ENCODE measurements at regions not wholly inside any gene's neighbourhood (a gene's known extent, or its start where the extent isn't known, plus 50 kb on each side); places are given as distances from the start of the nearest gene placed in this dataset.
"Not testable (repeated sequence)": the region's sequence is repeated elsewhere in the genome, so short reads cannot be mapped to it uniquely, and the experiment has no call there.

DNA sequence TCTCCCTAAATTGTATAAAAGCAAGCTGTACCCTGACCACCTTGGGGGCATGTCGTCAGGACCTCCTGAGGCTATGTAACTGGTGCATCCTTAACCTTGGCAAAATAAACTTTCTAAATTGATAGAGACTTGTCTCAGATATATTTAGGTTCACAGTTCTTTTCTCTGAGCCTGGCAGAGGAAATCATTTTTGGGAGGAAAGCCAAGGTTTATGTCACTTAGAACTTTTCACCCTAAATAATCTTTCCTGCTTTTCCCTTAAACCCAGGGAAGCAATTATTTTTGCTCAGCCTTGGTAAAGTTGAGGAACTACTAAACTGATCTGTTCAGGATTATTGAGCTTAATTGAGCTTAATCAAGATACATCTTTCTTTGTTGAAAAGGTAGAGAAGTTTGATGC lies 608.9 kb downstream of the PDCD6IP start:
- TF ChIP-seq POLR2A (IDR thresholded peaks at IDR 0.05; ENCODE audit: low read length) (no peak), GATA1 (IDR thresholded peaks at IDR 0.05; ENCODE audit: low read depth, low read length) (no peak)
- DNase-seq = no peak

GRCh38 chr3:34408088-34408487 lies 609.7 kb downstream of the PDCD6IP start:
- DNase-seq = no peak
- TF ChIP-seq GATA1 (IDR thresholded peaks at IDR 0.05; ENCODE audit: low read depth, low read length) (no peak), POLR2A (IDR thresholded peaks at IDR 0.05; ENCODE audit: low read length) (no peak)

DNA sequence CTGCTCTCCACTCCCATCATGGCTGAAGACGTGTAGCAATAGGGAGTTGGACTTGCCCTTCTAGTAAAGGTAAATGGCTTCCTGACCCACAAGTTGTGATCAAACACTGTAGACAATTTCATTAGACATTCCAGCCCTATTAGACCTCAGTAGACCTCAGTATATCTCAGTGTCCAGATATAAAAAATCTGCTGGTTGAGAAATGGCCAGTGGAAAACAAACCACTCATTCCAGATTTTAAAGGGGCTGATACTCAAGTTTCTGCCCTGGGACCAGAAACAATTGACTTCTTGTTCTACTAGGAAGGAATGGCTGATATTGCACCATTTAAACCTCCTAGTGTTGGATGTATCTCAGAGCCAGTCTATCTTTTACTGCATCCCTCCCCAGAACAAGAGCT lies 613.2 kb downstream of the PDCD6IP start:
- no peak for DNase-seq
- no peak for TF ChIP-seq GATA1 (IDR thresholded peaks at IDR 0.05; ENCODE audit: low read depth, low read length)
- no peak for TF ChIP-seq POLR2A (IDR thresholded peaks at IDR 0.05; ENCODE audit: low read length)

- TF ChIP-seq POLR2A (IDR thresholded peaks at IDR 0.05; ENCODE audit: low read length) = no peak
- no peak for TF ChIP-seq GATA1 (IDR thresholded peaks at IDR 0.05; ENCODE audit: low read depth, low read length)
- DNase-seq = no peak
Observed at GRCh38 chr3:34419801-34420200, 621.4 kb downstream of the PDCD6IP start.

DNA sequence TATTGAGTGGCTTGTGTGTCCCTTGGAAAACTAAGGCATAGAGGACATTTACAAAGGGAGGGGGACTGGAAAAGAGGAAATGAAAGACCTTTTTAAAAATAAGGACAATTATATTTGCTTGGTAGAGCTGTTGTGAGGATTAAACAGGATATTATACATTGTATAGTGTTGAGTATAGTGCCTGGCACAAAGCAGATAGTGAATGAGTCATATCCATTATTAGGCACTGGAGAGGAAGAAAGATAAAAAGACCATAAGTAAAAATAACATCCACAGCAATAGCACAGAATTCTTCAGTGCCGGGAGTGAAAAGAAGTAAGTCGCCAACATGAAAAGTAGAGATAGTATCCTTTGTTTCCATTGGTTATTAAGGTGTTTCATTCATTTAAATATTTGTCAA lies 623.3 kb downstream of the PDCD6IP start:
- TF ChIP-seq GATA1 (IDR thresholded peaks at IDR 0.05; ENCODE audit: low read depth, low read length) (no peak), POLR2A (IDR thresholded peaks at IDR 0.05; ENCODE audit: low read length) (no peak)
- DNase-seq = no peak

DNA sequence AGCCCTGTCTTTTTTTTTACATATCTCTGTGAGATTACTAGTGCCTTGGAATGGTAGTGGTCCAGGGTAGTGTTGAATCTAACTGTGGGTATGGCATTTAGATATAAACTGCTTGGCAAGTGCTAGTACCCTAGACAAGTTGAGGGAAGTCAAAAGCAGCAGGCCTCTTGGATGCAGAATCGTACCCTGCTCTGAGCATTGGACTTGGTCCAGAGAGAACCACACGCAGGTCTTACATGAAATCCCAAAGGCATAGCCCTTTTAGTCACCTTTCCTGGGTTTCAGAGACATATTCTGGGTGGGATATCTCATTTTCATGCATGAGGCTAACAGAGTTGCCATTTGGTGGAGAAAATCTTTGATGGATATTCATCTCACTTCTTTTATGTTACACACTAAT lies 641.4 kb downstream of the PDCD6IP start:
- DNase-seq = no peak
- no peak for TF ChIP-seq POLR2A (IDR thresholded peaks at IDR 0.05; ENCODE audit: low read length)

- no peak for TF ChIP-seq POLR2A (IDR thresholded peaks at IDR 0.05; ENCODE audit: low read length)
- no peak for TF ChIP-seq GATA1 (IDR thresholded peaks at IDR 0.05; ENCODE audit: low read depth, low read length)
- no peak for DNase-seq
Observed at GRCh38 chr3:34444137-34444536, 645.7 kb downstream of the PDCD6IP start.

DNA sequence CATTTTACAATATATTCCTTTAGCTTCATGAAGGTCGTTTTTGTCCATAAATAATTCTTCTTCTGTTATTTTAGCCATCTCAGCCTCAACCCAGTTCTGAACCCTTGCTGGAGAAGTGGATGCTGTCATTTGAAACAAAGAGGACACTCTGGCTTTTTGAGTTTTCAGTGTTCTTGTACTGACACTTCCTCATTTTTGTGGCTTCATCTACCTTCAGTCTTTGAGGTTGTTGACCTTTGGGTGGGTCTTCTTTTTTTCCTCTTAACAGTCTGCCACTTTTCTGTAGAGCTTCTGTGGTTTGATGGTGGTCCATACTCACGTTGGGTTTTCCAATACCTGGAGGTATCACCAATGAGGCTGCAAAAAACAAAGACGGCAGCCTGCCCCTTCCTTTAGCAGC lies 650.9 kb downstream of the PDCD6IP start:
- TF ChIP-seq POLR2A (IDR thresholded peaks at IDR 0.05; ENCODE audit: low read length) (no peak), GATA1 (IDR thresholded peaks at IDR 0.05; ENCODE audit: low read depth, low read length) (no peak)

GRCh38 chr3:34463414-34463813 lies 665.0 kb downstream of the PDCD6IP start:
- no peak for DNase-seq
- TF ChIP-seq GATA1 (IDR thresholded peaks at IDR 0.05; ENCODE audit: low read depth, low read length) = no peak
- no peak for TF ChIP-seq POLR2A (IDR thresholded peaks at IDR 0.05; ENCODE audit: low read length)

More for the DNA sequence above, 650.9 kb downstream of the PDCD6IP start:
- DNase-seq = no peak

DNA sequence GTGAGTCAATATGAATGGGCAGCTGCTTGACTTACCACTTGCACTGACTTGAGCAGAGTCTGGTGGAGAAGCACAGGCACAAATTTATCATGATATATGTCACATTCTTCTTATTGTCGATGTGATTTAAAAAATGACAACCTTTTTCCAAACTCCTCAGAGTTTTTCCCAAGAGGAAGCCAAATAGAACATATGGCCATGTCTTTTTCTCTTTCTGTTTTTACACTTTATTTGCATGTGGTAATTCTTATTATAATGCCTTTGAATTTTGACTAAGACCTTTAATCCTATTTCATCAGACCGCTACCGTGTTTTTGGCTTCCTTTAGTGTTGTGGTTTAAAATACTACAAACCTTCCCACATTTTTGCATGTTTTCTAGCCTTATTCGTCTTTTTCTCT lies 666.2 kb downstream of the PDCD6IP start:
- no peak for DNase-seq
- no peak for TF ChIP-seq POLR2A (IDR thresholded peaks at IDR 0.05; ENCODE audit: low read length)
- no peak for TF ChIP-seq GATA1 (IDR thresholded peaks at IDR 0.05; ENCODE audit: low read depth, low read length)

- DNase-seq = no peak
- TF ChIP-seq GATA1 (IDR thresholded peaks at IDR 0.05; ENCODE audit: low read depth, low read length) = no peak
- no peak for TF ChIP-seq POLR2A (IDR thresholded peaks at IDR 0.05; ENCODE audit: low read length)
Observed at GRCh38 chr3:34475851-34476250, 677.4 kb downstream of the PDCD6IP start.

GRCh38 chr3:34483311-34483887 lies 685.0 kb downstream of the PDCD6IP start:
- no peak for DNase-seq
- TF ChIP-seq GATA1 (IDR thresholded peaks at IDR 0.05; ENCODE audit: low read depth, low read length) (no peak), POLR2A (IDR thresholded peaks at IDR 0.05; ENCODE audit: low read length) (no peak)

DNA sequence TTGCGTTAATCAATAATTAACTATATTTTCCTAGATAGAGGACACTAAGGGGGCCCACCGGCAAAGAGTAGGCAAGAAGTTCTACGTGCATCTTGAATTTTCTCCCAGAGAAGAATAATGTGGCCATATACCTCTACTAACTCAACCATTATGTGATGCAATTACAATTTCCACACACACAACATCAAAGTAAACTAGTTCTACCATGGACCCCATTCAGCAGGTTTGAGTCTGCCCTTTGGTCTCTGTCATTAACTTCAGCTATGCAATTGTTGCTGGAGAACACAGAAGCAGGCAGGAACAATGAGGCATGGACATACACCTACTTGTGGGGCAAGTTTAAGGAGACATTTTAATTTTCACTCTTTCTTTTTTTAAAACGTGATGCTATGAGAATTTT lies 705.9 kb downstream of the PDCD6IP start:
- no peak for DNase-seq
- TF ChIP-seq POLR2A (IDR thresholded peaks at IDR 0.05; ENCODE audit: low read length) (no peak), GATA1 (IDR thresholded peaks at IDR 0.05; ENCODE audit: low read depth, low read length) (no peak)

- no peak for DNase-seq
- TF ChIP-seq GATA1 (IDR thresholded peaks at IDR 0.05; ENCODE audit: low read depth, low read length) (no peak), POLR2A (IDR thresholded peaks at IDR 0.05; ENCODE audit: low read length) (no peak)
Observed at GRCh38 chr3:34504775-34505174, 706.3 kb downstream of the PDCD6IP start.

- TF ChIP-seq GATA1 (IDR thresholded peaks at IDR 0.05; ENCODE audit: low read depth, low read length) (no peak), POLR2A (IDR thresholded peaks at IDR 0.05; ENCODE audit: low read length) (no peak)
- DNase-seq = no peak
Observed at GRCh38 chr3:34508732-34509131, 710.3 kb downstream of the PDCD6IP start.

- no peak for DNase-seq
- no peak for TF ChIP-seq POLR2A (IDR thresholded peaks at IDR 0.05; ENCODE audit: low read length)
Observed at GRCh38 chr3:34511891-34512290, 713.5 kb downstream of the PDCD6IP start.

GRCh38 chr3:34519008-34519407 lies 720.6 kb downstream of the PDCD6IP start:
- not testable (repeated sequence) for DNase-seq
